GM23338 (cell line): ENCODE measurements at regions not wholly inside any gene's neighbourhood (a gene's known extent, or its start where the extent isn't known, plus 50 kb on each side); places are given as distances from the start of the nearest gene placed in this dataset.

Source experiments
- EZH2 ChIP-seq: fragments of 200-600 bp; sonication (generic); IDR thresholded peaks from one replicate; pipeline ENCODE4 v1.8.0; 2017; ENCODE audit warnings: antibody characterized with exemption, mild to moderate bottlenecking, low read depth; ENCODE audit not compliant: unreplicated experiment
- JUNB ChIP-seq: IDR thresholded peaks from one replicate; pipeline ENCODE4 v1.6.1; 2016; ENCODE audit warnings: antibody characterized with exemption; ENCODE audit not compliant: unreplicated experiment
- TF ChIP-seq, protein P1 (sequence below), 2 experiments: fragments of 200-600 bp in 1 of 2; sonication (generic) in 1 of 2; conservative IDR thresholded peaks; 2 replicates each; pipeline versions ENCODE4 v1.5.1 to v1.6.1; 2016 to 2017; ENCODE audit warnings: antibody characterized with exemption in 2 of 2, low read depth in 2 of 2, mild to moderate bottlenecking in 2 of 2, moderate library complexity in 1 of 2

DNA sequence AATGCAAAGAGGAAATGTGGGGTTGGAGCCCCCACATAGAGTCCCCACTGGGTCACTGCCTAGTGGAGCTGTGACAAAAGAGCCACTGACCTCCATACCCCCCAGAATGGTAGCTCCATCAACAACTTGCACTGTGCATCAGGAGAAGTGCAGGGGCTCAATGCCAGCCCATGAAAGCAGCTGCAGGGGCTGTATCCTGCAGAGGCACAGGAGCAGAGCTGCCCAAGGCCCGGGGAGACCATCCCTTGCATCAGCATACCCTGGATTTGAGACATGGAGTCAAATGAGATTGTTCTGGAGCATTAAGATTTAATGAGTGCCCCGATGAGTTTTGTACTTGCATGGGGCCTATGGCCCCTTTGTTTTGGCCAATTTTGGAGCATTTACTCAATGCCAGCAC, 1023.6 kb downstream of the VRK1 start:
- TF ChIP-seq EZH2 (no peak), JUNB (no peak)
- TF ChIP-seq, protein P1, sequence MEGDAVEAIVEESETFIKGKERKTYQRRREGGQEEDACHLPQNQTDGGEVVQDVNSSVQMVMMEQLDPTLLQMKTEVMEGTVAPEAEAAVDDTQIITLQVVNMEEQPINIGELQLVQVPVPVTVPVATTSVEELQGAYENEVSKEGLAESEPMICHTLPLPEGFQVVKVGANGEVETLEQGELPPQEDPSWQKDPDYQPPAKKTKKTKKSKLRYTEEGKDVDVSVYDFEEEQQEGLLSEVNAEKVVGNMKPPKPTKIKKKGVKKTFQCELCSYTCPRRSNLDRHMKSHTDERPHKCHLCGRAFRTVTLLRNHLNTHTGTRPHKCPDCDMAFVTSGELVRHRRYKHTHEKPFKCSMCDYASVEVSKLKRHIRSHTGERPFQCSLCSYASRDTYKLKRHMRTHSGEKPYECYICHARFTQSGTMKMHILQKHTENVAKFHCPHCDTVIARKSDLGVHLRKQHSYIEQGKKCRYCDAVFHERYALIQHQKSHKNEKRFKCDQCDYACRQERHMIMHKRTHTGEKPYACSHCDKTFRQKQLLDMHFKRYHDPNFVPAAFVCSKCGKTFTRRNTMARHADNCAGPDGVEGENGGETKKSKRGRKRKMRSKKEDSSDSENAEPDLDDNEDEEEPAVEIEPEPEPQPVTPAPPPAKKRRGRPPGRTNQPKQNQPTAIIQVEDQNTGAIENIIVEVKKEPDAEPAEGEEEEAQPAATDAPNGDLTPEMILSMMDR (conservative IDR thresholded peaks at IDR 0.05; ENCODE audit: low read depth in 2 of 2) = no peak
